Natural killer cell (primary cell): ENCODE measurements at regions not wholly inside any gene's neighbourhood (a gene's known extent, or its start where the extent isn't known, plus 50 kb on each side); places are given as distances from the start of the nearest gene placed in this dataset.

ENCODE experiments used
- ATAC-seq, 3 donors: fragments of 150-1000 bp in 2 of 3; fragments of 200-7000 bp in 1 of 3; cut with Tn5 transposase; 1 replicate in 1 of 3; 2 replicates in 2 of 3; pipeline ENCODE4 v1.10.0; 2021; ENCODE audit warnings: mild to moderate bottlenecking in 2 of 3, moderate library complexity in 2 of 3
- DNase-seq, 2 donors: peaks; one replicate each; pipeline versions ENCODE4 v3.0.0 to v3.0.0-alpha.2; 2013 to 2021; ENCODE audit warnings: mixed read lengths in 1 of 2
- H3K27ac ChIP-seq: one replicate; pipeline ENCODE4 v1.5.1; 2013; ENCODE audit warnings: mild to moderate bottlenecking, low read length
- H3K27me3 ChIP-seq: one replicate; pipeline ENCODE4 v1.6.1; 2013; ENCODE audit warnings: low read length; ENCODE audit not compliant: control insufficient read depth, insufficient read depth
- H3K36me3 ChIP-seq: one replicate; pipeline ENCODE4 v1.6.1; 2013; ENCODE audit warnings: low read length; ENCODE audit not compliant: control insufficient read depth, insufficient read depth
- H3K4me1 ChIP-seq: one replicate; pipeline ENCODE4 v1.6.1; 2013; ENCODE audit warnings: low read length; ENCODE audit not compliant: control insufficient read depth, insufficient read depth
- H3K4me3 ChIP-seq: one replicate; pipeline ENCODE4 v1.5.1; 2013; ENCODE audit warnings: low read length
- H3K9me3 ChIP-seq: one replicate; pipeline ENCODE4 v1.6.1; 2013; ENCODE audit warnings: low read length; ENCODE audit not compliant: control insufficient read depth, insufficient read depth
- H3K27ac Mint-ChIP-seq, 2 donors: one replicate each; pipeline ENCODE4 v1.8.0; 2022; ENCODE audit warnings: mild to moderate bottlenecking in 2 of 2, mixed read lengths in 2 of 2, moderate library complexity in 1 of 2
- H3K27me3 Mint-ChIP-seq, 2 donors: one replicate each; pipeline ENCODE4 v1.8.0; 2022; ENCODE audit warnings: low read depth in 2 of 2, mixed read lengths in 2 of 2
- H3K36me3 Mint-ChIP-seq: one replicate; pipeline ENCODE4 v1.8.0; 2022; ENCODE audit warnings: mixed read lengths
- H3K4me1 Mint-ChIP-seq, 2 donors: one replicate each; pipeline ENCODE4 v1.8.0; 2022; ENCODE audit warnings: mixed read lengths in 2 of 2
- H3K4me3 Mint-ChIP-seq: one replicate; pipeline ENCODE4 v1.8.0; 2022; ENCODE audit warnings: mild to moderate bottlenecking, moderate library complexity, mixed read lengths
- H3K9me3 Mint-ChIP-seq, 2 donors: one replicate each; pipeline ENCODE4 v1.8.0; 2022; ENCODE audit warnings: mixed read lengths in 2 of 2
- WGBS: methylation state at CpG from one replicate; pipeline ENCODE4 v1.1.7; 2013; ENCODE audit warnings: missing lambda C conversion rate; ENCODE audit not compliant: insufficient coverage; 5-methylcytosine and 5-hydroxymethylcytosine counted together
- intact Hi-C: fragments of 100-400 bp; cut with micrococcal nuclease; formaldehyde crosslinking; loops from one replicate; pipeline ENCODE4 v1.14.2; 2022
- TF ChIP-seq, protein P1 (sequence below): fragments of 200-600 bp; IDR thresholded peaks from one replicate; pipeline ENCODE4 v1.8.0; 2022; ENCODE audit warnings: antibody characterized with exemption

DNA sequence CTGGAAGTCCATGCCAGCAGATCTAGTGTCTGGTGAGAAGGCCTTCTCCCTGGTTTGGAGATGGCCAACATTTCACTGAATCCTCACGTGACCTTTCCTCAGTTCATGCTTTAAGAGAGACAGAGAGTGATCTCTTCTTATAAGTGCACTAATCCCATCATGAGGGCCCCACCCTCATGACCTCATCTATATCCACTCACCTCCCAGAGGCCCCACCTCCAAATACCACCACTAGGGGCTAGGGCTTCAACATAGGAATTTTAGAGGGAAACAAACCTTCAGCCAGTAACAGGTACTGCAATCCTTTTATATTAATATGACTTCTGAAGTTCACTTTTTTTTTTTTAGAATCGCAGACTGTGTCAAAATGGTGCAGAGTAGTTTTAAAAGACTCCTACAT lies 496.9 kb upstream of the ADAMTS16 start:
- WGBS, result 73% methylated on average over 1 of the region's 2 CpGs
- TF ChIP-seq, protein P1, sequence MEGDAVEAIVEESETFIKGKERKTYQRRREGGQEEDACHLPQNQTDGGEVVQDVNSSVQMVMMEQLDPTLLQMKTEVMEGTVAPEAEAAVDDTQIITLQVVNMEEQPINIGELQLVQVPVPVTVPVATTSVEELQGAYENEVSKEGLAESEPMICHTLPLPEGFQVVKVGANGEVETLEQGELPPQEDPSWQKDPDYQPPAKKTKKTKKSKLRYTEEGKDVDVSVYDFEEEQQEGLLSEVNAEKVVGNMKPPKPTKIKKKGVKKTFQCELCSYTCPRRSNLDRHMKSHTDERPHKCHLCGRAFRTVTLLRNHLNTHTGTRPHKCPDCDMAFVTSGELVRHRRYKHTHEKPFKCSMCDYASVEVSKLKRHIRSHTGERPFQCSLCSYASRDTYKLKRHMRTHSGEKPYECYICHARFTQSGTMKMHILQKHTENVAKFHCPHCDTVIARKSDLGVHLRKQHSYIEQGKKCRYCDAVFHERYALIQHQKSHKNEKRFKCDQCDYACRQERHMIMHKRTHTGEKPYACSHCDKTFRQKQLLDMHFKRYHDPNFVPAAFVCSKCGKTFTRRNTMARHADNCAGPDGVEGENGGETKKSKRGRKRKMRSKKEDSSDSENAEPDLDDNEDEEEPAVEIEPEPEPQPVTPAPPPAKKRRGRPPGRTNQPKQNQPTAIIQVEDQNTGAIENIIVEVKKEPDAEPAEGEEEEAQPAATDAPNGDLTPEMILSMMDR, result no peak
- Mint-ChIP-seq H3K4me1 (no peaks in the 10 kb centered on the region), H3K27ac (no peak overlapping the region), H3K36me3 (no peaks in the 10 kb centered on the region), H3K4me3 (no peak overlapping the region), H3K9me3 (peaks cover 7 to 8% of the 10 kb centered on the region in 2 donors), H3K27me3 (no peaks in the 10 kb centered on the region)
- Histone ChIP-seq H3K36me3 (no peaks in the 10 kb centered on the region), H3K4me1 (no peaks in the 10 kb centered on the region), H3K4me3 (no peak overlapping the region), H3K27ac (no peak overlapping the region), H3K27me3 (no peaks in the 10 kb centered on the region), H3K9me3 (peaks cover 12% of the 10 kb centered on the region)
- ATAC-seq, result no peak
- intact Hi-C loops, result no loop called here
- no peak for DNase-seq

DNA sequence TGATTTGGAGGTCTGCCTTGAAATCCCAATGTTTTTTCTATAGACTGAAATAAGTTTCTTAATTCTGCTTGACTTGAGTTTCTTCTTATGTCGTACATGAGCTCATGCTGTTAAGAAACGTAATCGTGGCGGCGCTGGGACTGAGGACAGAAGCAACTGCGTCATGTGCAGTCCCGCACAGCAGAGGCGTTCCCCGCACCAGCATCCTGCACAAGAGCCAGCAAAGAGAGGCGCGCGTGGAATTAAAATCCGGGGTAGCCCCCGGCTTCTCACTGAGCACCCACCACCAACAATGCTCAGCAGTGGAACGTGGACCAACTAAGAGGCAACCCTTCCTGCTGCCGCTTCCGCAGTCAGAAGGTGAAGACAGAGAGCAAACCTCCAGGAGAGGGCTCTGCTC lies 496.2 kb upstream of the ADAMTS16 start:
- intact Hi-C loops, result no loop called here
- Histone ChIP-seq H3K27ac (no peak overlapping the region), H3K36me3 (no peaks in the 10 kb centered on the region), H3K27me3 (no peaks in the 10 kb centered on the region), H3K9me3 (peaks cover 12% of the 10 kb centered on the region), H3K4me1 (no peaks in the 10 kb centered on the region), H3K4me3 (no peak overlapping the region)
- Mint-ChIP-seq H3K4me3 (no peak overlapping the region), H3K9me3 (peaks cover 7 to 8% of the 10 kb centered on the region in 2 donors), H3K36me3 (no peaks in the 10 kb centered on the region), H3K27me3 (no peaks in the 10 kb centered on the region), H3K4me1 (no peaks in the 10 kb centered on the region), H3K27ac (no peak overlapping the region)
- TF ChIP-seq, protein P1, result no peak
- DNase-seq (no peak), ATAC-seq (no peak)
- WGBS, result 91% methylated on average over 17 of the region's 17 CpGs

DNA sequence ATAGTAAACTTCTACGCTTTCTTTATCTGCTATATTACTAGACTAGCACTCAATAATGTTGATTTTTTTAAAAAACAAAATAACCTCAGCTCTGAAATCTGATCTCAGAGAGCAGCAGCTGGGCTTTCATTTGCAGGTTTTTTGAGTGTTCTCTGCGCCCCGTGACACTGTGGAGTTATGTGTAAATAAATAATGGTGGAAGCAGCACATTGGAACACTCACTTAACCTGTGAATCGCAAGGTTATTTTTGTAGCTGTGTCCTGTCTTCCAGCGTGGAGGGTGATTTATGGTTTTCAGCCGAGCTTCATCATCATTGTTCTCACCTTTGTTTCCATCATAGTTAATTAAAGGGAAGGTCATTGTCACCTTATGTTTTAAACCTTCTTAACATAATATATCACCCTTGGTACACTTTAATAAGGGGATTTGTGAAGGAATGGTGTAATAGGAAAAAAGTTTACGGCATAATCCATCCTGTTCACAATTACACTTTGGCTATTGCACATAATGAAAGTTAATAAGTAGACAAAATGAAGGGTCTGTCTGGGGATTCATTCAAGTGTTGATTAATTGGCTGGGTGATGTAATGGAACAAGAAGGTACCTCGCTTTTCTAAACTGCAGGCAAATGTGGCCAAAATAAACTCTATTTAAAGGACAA lies 493.3 kb upstream of the ADAMTS16 start:
- WGBS, result 76% methylated on average over 6 of the region's 8 CpGs
- Histone ChIP-seq H3K4me1 (no peaks in the 10 kb centered on the region), H3K4me3 (no peak overlapping the region), H3K36me3 (no peaks in the 10 kb centered on the region), H3K9me3 (peaks cover 12% of the 10 kb centered on the region), H3K27me3 (no peaks in the 10 kb centered on the region), H3K27ac (no peak overlapping the region)
- H3K9me3 Mint-ChIP-seq, result peaks cover 8 to 12% of the 10 kb centered on the region in 2 donors
- DNase-seq (no peak), ATAC-seq (no peak)
- TF ChIP-seq, protein P1, result no peak
- no peak overlapping the region for H3K4me3 Mint-ChIP-seq
- no peak overlapping the region for H3K27ac Mint-ChIP-seq
- no peaks in the 10 kb centered on the region for H3K36me3 Mint-ChIP-seq
- H3K4me1 Mint-ChIP-seq, result no peaks in the 10 kb centered on the region
- intact Hi-C loops, result no loop called here
- no peaks in the 10 kb centered on the region for H3K27me3 Mint-ChIP-seq

DNA sequence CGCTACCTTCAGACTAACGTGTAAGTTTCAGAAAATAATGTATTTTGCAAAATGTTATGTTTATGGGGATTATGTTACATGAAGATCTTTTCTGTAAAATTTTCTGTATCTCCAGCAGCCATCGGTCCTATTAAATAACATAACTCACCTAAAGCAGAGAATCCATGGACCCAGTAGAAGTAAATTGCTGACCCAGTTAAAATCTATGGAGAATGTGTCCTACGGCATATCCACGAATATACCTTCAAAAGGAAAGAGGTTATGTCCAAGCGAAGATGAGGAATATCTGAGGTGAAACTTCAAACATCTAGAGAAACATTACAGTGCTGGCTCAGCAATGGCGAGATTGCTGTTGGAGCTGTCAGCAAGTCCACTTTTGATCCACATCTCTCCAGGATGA lies 492.2 kb upstream of the ADAMTS16 start:
- no peaks in the 10 kb centered on the region for H3K27me3 ChIP-seq
- H3K27ac ChIP-seq, result no peak overlapping the region
- no peaks in the 10 kb centered on the region for H3K36me3 Mint-ChIP-seq
- H3K36me3 ChIP-seq, result no peaks in the 10 kb centered on the region
- TF ChIP-seq, protein P1, result no peak
- DNase-seq, result no peak
- peaks cover 8 to 12% of the 10 kb centered on the region in 2 donors for H3K9me3 Mint-ChIP-seq
- H3K9me3 ChIP-seq, result peaks cover 8% of the 10 kb centered on the region
- intact Hi-C loops, result no loop called here
- no peak overlapping the region for H3K4me3 ChIP-seq
- WGBS, result 75% methylated on average over 7 of the region's 7 CpGs
- ATAC-seq, result no peak
- no peaks in the 10 kb centered on the region for H3K4me1 ChIP-seq
- H3K27ac Mint-ChIP-seq, result no peak overlapping the region
- H3K4me3 Mint-ChIP-seq, result no peak overlapping the region
- no peaks in the 10 kb centered on the region for H3K4me1 Mint-ChIP-seq
- H3K27me3 Mint-ChIP-seq, result no peaks in the 10 kb centered on the region
